ENCODE measurements at regions not wholly inside any gene's neighbourhood (a gene's known extent, or its start where the extent isn't known, plus 50 kb on each side); places are given as distances from the start of the nearest gene placed in this dataset.

DNA sequence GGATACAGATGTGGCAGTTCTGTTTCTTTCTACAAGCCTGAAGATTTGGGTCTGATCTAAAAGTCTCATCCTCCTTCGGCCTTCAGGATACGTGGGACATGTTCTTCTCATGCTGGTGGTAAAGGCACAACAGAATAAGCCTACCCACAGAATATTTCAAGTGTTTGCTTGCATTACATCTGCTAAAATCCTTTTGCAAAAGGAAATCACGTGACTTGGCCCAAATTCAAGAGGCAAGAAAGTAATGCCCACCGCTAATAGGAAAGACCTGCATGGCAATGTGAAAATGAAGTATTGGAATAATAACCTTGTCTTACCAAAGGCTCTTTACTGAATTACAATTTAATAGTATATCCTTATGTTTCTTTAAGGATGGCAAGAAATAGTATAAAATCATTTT lies 439.9 kb upstream of the TGFBR2 start:
- Histone ChIP-seq H3K9ac (ENCODE audit: low read length in 3 of 3) (no peak overlapping the region), H3K27me3 (ENCODE audit: control insufficient read depth, insufficient read depth, low read length) (no peaks in the 10 kb centered on the region), H3K4me1 (ENCODE audit: control insufficient read depth in 2 of 3, insufficient read depth in 2 of 3, low read depth in 1 of 3, low read length in 3 of 3) (no peaks in the 10 kb centered on the region), H3K27ac (ENCODE audit: low read depth in 2 of 2, low read length in 2 of 2) (no peak overlapping the region), H3K4me3 (ENCODE audit: low read length in 3 of 3) (no peak overlapping the region), H3K36me3 (ENCODE audit: control insufficient read depth in 2 of 3, insufficient read depth in 3 of 3, low read length in 3 of 3) (no peaks in the 10 kb centered on the region), H3K9me3 (ENCODE audit: control insufficient read depth in 2 of 3, insufficient read depth in 1 of 3, low read length in 3 of 3) (no peaks in the 10 kb centered on the region)
- intact Hi-C loops (cut with DNase I), result no loop called here
- TF ChIP-seq, protein P1, sequence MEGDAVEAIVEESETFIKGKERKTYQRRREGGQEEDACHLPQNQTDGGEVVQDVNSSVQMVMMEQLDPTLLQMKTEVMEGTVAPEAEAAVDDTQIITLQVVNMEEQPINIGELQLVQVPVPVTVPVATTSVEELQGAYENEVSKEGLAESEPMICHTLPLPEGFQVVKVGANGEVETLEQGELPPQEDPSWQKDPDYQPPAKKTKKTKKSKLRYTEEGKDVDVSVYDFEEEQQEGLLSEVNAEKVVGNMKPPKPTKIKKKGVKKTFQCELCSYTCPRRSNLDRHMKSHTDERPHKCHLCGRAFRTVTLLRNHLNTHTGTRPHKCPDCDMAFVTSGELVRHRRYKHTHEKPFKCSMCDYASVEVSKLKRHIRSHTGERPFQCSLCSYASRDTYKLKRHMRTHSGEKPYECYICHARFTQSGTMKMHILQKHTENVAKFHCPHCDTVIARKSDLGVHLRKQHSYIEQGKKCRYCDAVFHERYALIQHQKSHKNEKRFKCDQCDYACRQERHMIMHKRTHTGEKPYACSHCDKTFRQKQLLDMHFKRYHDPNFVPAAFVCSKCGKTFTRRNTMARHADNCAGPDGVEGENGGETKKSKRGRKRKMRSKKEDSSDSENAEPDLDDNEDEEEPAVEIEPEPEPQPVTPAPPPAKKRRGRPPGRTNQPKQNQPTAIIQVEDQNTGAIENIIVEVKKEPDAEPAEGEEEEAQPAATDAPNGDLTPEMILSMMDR (IDR thresholded peaks at IDR 0.05; ENCODE audit: borderline replicate concordance, extremely low read depth, insufficient read depth), result no peak
- DNase-seq (no peak), FAIRE-seq (no peak)

GRCh38 chr3:30167541-30168011 lies 438.8 kb upstream of the TGFBR2 start:
- DNase-seq (peak in 1 of 5 donors; percentile 12), FAIRE-seq (no peak)
- Histone ChIP-seq H3K27me3 (ENCODE audit: control insufficient read depth, insufficient read depth, low read length) (no peaks in the 10 kb centered on the region), H3K9me3 (ENCODE audit: control insufficient read depth in 2 of 3, insufficient read depth in 1 of 3, low read length in 3 of 3) (no peaks in the 10 kb centered on the region), H3K27ac (ENCODE audit: low read depth in 2 of 2, low read length in 2 of 2) (no peak overlapping the region), H3K4me1 (ENCODE audit: control insufficient read depth in 2 of 3, insufficient read depth in 2 of 3, low read depth in 1 of 3, low read length in 3 of 3) (no peaks in the 10 kb centered on the region), H3K9ac (ENCODE audit: low read length in 3 of 3) (no peak overlapping the region), H3K4me3 (ENCODE audit: low read length in 3 of 3) (no peak overlapping the region), H3K36me3 (ENCODE audit: control insufficient read depth in 2 of 3, insufficient read depth in 3 of 3, low read length in 3 of 3) (no peaks in the 10 kb centered on the region)
- intact Hi-C loops (cut with DNase I), result no loop called here
- TF ChIP-seq, protein P1 (IDR thresholded peaks at IDR 0.05; ENCODE audit: borderline replicate concordance, extremely low read depth, insufficient read depth), result no peak

DNA sequence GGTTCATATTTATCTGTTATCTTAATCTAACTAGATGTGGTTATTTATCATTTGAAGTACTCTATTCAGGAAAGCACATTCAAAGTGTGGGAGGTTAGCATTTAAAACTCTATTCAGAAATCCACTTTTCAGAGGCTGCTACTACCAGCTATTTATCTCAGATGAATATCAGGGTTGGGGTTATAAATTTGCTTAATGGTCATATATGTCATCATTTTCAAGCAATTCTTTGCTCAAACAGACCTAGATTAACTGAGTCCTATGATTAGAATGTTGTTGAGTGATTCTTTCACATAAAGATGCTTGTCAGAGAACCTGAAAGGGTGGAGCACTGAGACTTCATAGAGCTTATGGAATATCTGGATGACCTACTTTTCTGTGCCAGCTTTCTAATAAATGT lies 436.9 kb upstream of the TGFBR2 start:
- H3K27ac ChIP-seq (ENCODE audit: low read depth in 2 of 2, low read length in 2 of 2), result no peak overlapping the region
- no peak for FAIRE-seq
- no peak overlapping the region for H3K9ac ChIP-seq (ENCODE audit: low read length in 3 of 3)
- no peaks in the 10 kb centered on the region for H3K27me3 ChIP-seq (ENCODE audit: control insufficient read depth, insufficient read depth, low read length)
- no peak for DNase-seq
- H3K9me3 ChIP-seq (ENCODE audit: control insufficient read depth in 2 of 3, insufficient read depth in 1 of 3, low read length in 3 of 3), result no peaks in the 10 kb centered on the region
- no peaks in the 10 kb centered on the region for H3K36me3 ChIP-seq (ENCODE audit: control insufficient read depth in 2 of 3, insufficient read depth in 3 of 3, low read length in 3 of 3)
- H3K4me3 ChIP-seq (ENCODE audit: low read length in 3 of 3), result no peak overlapping the region
- intact Hi-C loops (cut with DNase I), result no loop called here
- TF ChIP-seq, protein P1 (IDR thresholded peaks at IDR 0.05; ENCODE audit: borderline replicate concordance, extremely low read depth, insufficient read depth), result no peak
- H3K4me1 ChIP-seq (ENCODE audit: control insufficient read depth in 2 of 3, insufficient read depth in 2 of 3, low read depth in 1 of 3, low read length in 3 of 3), result no peaks in the 10 kb centered on the region
